Forelimb muscle (tissue), 1 donor: ENCODE measurements at regions not wholly inside any gene's neighbourhood (a gene's known extent, or its start where the extent isn't known, plus 50 kb on each side); places are given as distances from the start of the nearest gene placed in this dataset.

Experiments used
- DNase-seq: peaks from one replicate; pipeline ENCODE4 v3.0.0-alpha.2; 2013; ENCODE audit warnings: low read depth

DNA sequence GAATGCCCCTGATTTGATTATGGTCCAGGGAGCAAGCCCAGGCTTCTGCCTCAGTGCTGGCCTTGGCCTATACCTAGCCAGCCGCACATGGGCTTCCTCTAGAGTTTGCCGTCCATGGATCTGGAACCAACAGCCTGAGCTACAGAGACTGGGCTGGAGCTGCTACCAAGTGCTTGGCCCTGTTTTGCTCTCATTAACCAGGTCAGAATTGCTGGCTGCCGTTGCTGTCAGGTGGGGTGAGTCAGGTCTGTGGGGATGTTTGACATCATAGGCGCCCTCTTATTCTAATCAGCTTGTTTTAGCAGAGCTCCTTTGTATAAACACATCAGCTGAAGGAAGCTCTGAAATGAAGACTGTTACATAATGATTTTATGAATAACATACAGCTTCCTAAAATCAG, 83.1 kb upstream of the PHACTR2 start:
- no peak for DNase-seq

DNA sequence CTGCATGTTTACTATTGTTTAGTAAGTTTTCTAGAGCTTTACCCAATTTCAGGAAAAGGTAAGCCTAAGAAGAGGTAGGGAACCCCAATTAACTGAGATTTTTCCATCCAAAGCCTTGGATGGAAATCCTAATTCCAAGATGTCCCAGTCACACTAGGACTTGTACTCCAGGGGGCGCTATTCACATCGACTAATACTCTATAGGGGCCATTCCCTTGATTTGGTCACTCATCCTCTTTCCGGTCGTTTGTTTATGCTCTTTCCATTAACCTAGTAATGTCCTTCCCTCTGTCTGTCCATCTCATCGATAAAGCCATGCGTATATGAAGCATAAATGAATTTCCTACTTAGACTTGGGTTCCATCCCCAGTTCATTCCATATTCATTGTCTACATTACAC, 80.8 kb upstream of the FUCA2 start:
- no peak for DNase-seq

DNA sequence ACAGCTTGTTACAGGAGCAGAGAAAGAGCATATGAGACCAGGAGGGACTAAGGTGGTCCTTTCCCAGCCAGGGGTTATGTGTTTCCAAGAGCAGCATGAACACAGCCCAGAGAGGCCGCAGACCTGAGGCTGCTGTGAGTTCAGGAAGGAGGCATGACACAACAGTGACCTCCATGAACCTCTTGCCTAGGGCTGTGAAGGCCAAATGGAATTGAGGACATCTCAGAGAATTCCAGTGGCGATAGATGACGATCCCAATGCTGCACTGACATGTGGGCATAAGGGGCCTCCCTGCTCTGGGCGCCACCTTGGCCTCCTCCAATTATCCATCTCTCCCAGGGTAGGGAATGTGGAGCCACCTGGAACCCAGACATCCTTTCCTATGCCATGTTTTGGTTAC, 79.9 kb upstream of the FUCA2 start:
- DNase-seq: no peak

DNA sequence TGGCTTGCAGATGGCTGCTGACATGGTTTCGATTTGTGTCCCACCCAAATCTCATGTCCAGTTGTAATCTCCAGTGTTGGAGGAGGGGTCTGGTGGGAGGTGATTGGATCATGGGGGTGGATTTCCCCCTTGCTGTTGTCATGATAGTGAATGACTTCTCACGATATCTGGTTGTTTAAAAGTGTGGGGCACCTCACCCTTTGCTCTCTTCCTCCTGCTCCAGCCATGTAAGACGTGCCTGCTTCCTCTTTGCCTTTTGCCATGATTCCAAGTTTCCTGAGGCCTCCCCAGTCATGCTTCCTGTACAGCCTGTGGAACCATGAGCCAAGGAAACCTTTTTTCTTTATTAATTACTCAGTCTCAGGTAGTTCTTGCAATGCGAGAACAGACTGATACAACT, 77.6 kb upstream of the FUCA2 start:
- DNase-seq: no peak

DNA sequence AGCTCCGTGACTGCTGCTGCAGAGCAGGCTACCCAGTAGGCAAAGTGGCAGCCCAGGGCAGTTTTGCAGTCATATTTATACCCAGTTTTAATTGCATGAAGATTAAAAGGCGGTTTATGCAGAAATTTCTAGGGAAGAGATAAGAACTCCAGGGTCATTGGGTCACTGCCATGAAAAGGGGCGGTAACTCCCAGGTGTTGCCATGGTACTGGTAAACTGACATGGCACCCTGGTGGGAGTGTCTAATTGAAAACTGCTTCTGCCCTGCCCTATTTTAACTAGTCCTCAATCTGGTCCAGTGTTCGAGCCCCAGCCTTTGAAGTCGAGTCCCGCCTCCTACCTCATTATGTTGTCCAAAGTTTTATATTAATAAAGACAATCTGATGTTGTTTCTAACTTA, 75.0 kb upstream of the FUCA2 start:
- DNase-seq: no peak

DNA sequence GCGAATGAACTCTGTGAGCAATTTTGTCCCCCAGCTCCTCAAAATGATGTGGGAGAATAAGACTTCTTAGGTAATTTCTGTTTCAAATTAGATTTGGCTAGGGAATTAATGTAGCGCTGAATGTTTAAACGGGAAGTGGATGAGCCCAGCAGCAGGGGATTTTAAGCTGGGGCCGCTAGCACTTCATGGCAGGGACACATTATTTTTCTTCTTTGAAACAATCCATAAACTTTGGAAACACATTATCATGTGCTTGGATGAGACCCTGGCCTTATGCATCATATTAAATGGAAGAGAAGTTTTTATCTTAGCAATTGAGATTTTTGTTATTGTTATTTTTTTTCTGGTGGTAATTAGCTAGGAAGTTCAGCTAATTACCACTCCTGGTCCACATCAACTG, 74.2 kb upstream of the FUCA2 start:
- DNase-seq: no peak

DNA sequence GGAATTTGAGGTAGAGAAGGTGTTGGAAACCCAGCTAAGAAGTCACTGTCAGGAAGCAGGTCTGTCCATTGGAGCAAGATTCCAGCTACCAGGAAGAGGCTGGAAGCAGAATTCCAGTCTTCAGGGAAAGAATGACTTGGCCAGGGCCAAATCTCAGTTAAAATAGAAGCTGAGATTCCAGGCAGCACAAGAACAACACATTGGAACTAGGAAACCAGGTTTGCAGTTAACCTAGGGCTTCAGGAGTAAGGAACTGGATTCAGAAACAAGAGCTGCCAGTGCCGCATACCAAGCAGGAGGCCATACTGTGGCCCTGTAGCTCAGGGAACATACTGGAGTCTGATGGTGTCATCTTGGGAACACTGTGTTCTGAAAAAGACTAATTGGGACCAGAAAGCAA, 73.7 kb upstream of the FUCA2 start:
- no peak for DNase-seq

DNA sequence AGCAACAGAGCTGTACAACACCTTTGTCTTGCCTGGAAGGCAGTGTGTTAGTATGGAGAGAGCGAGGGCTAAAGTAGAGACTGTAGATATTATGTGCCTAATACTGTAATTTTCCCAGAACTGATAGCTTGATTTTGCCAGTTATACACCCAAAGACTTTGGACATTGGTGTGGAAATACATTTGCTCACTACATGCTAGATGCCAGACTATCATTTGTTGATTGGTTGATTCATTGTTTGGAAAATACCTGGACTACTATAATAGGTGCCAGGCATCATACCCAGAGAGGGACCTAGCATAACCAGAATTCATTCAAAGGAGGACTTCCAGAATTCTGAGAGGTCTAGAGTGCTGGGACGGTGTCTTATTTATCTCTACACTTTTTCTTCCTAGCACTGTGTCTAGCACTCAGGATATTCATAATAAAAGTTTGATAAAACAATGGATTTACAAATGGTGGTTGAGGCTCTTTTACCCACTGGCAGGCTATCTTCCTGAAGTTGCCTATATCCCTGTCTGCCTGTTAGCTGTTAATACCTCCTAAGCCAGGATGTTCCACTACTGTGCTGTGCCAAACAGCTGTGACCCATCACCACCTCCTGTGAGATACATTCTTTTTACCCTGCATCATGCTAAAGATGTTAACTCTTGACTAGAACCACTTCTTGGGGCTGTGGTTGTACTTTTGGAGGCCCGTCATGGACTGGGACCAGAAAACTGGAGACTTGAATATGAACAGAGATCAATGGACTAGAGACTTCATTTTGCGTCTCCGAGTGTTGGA, 72.2 kb upstream of the FUCA2 start:
- peak; percentile 74 for DNase-seq

DNA sequence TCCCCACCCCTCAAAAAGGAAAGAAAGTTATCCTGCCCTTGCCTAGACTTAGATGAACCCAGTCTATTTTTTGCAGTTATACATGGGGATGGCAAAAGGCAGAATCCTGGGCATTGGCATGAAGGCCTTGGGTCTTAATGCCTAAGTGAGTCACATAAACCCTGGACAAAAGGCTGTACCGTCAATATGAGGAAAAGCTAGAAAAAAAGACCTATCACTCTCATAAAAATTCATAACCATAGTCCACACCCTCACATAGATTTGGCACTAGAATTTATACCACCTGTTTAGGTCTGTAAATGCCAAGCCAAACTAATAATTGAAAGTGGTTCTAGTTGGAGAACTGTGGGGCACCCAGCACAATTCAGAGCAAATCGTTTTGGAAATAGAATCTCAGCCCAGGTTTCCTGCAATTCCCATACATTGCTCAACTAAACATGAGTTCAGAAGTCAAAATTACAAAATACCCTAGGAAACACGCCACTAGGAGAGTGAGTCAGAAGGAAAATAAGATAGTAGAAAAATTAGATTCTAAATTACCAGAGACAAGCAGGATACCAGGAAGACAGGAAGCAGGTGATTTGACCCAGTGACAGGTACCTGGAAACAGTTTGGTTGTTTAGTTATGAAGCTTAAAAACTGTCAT, 70.4 kb upstream of the FUCA2 start:
- DNase-seq: no peak

DNA sequence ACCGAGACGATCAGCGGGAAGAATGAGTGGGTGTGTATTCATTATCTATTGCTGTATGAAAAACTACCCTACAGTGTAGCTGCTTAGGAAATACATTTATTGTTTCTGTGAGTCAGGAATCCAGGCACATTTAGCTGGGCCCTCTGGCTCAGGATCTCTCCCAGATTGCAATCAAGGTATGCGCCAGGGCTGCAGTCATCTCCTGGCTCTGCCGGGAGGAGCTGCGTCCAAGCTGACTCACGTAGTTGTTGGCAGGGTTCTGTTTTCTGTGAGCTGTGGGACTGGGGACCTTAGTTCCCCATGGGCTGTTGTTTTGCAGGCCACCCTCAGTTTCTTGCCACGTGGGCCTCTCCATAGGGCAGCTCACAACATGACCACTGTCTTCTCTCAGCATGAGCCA, 68.2 kb upstream of the FUCA2 start:
- DNase-seq: peak; percentile 58

DNA sequence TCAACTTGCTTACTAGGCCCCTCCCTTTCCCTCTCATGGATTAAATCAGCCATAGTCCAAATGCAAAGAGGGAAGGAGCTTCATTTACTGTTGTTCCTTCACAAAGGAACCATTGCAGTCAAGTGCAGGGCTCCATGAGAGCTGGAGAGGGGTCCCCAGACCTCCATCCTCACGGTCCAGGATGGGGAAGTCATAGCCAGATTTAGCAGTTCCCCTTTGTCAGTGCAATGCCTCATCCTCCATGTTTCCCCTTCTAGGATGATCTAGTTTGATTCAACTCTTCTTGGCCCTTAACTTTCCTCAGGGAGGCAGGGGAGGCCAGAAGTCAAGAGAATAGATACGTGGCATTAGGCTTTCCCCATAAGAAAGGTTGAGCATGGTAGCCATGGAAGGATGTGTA, 66.5 kb upstream of the FUCA2 start:
- DNase-seq: no peak

DNA sequence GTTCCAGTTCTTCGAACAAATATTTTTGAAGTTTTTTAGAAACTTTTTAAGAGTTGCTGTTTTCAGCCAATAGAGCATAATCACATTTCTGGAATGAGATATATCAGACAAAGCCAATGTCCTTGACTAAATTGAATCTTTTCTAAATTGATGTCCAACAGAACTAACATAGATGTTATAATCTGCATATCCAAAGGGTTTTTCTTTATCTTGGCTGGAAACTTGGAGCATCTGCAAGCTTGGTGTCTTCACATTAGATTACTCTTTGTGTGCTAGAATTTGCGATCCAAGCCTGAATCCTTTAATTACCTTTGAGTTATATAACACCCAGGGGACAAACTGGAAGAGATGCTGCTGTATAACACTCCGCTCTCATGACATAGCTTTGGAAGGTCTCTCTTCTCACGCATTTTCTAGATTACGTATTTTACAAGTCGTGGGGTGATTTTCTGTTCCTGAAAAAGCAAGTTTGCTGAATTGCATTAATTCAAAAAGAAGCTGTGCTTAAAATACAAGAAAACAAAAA, 64.4 kb upstream of the FUCA2 start:
- peak; percentile 97 for DNase-seq

DNA sequence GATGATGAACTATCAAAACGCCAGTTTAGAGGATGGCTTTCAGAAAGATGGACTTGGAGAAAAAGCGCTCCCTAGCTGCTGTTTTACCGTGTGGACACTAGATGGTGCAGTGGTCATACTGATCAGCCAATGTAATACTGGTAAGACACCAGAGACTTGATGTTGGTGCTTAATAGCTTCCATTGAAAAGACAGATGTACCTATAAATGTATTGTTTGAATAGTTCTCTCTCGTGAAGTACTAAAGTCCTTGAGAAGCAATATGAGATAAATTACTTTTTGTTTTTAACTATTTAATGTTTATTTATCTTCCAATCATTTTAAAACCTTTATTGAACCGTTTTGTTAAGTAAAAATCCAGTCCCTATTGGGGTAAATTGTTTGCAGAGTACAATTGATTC, 63.9 kb upstream of the FUCA2 start:
- peak; percentile 92 for DNase-seq

DNA sequence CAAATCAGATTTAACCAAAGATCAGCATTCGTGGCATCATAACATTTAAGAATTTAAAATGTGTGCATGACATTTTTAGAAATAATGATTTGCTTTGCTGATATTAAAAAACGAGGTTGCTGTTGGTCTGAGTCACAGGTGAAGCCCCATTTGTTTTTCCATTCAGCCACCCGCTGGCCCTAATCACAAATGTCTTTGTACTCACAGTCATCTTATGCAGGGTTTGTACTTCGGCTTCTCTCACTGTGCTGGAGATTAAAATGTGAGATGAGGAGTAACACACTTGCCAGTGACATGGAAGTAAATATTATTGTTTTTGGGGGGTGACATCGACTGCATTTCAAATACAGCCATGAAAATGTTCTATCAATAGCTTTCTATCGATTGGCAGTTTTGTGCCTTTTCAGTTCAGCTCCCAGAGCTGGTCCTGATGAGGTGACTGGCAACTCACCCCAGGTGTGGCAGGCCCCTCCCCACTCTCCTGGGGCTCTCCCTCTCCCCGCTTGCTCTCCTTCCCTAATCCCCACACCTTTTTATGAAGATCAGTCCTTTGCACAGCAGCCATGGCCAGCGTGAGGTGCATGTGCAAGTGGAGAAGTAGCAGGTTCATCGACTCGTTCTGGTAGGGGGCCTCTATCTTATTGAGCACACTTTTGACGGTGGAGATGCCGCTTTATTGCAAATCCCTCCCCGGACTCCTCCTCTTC, 58.8 kb upstream of the FUCA2 start:
- DNase-seq: no peak

DNA sequence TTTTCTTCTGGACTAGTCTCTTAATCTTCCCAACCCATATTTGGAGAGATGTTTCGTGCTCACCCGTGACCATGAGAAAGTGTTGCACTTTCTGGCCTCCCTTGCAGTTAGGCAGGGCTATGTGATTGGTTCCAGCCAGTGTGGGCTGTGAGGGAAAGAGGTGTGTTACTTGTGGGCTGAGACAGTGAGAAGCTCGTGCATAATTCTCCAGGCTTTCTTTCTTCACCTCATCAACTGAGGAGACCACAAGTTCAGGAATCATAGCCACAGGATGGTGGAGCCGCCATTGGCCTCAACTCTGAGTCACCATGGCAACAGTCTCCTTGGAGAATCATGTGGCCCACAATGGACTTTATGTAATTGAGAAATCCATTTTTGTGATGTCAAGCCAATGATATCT, 57.5 kb upstream of the FUCA2 start:
- no peak for DNase-seq

DNA sequence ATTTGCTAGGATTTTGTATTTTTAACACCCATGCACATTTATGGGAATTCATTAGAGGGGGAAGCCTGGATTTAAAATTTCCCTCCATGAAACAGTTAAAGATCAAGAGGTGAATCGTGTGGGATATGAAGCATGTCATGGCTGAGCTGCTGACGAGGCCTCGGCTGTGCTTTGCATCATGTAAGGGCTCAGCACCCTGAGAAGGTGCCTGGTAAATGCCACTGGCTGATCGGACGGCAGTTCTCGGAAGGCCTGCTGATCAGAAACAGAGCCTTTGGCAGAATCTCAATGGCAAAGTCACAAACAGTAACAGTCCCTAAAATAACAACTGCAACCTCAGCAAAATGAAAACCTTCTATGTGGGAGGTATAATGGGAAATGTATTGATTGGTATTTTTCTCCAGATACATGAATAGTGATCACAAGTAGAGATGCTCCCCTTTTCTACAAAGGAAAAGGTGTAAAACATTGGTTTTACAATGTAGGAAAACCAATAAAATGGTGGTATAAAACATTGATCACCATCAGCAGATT, 53.0 kb upstream of the FUCA2 start:
- no peak for DNase-seq

DNA sequence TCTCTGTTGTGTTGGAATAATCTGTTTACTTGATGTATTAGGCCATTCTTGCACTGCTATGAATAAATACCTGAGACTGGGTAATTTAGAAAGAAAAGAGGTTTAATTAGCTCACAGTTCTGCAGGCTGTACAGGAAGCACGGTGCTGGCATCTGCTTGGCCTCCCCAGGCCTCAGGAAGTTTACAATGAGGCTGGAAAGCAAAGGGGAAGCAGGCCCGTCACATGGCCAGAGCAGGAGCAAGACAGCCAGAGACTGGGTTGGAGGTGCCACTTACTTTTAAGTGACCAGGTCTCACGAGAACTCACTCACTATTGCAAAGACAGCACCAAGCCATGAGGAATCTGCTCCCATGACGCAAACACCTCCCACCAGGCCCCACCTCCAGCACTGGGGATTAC, 50.6 kb upstream of the FUCA2 start:
- DNase-seq: no peak
